ENCODE measurements at regions not wholly inside any gene's neighbourhood (a gene's known extent, or its start where the extent isn't known, plus 50 kb on each side); places are given as distances from the start of the nearest gene placed in this dataset.

- no peak for TF ChIP-seq CTCF (conservative IDR thresholded peaks at IDR 0.05; ENCODE audit: low read length)
- no peak for TF ChIP-seq EZH2phosphoT487 (IDR thresholded peaks at IDR 0.05; ENCODE audit: borderline replicate concordance)
Observed at GRCh38 chr6:23910420-23910819, 215.6 kb upstream of the NRSN1 start.

All from Loucy (cell line).